GM19397 (cell line): ENCODE measurements at regions not wholly inside any gene's neighbourhood (a gene's known extent, or its start where the extent isn't known, plus 50 kb on each side); places are given as distances from the start of the nearest gene placed in this dataset.
A peak's percentile ranks its signal among the peaks of the same experiment; 100 is the strongest.

Experiments used
- ATAC-seq: cut with Tn5 transposase; IDR thresholded peaks from one replicate; pipeline ENCODE4 v1.9.1; 2021; ENCODE audit warnings: mild to moderate bottlenecking, moderate library complexity; ENCODE audit not compliant: unreplicated experiment

- no peak for ATAC-seq
Measured at GRCh38 chr5:90135779-90136378, 273.7 kb downstream of the CETN3 start.

GRCh38 chr5:90134892-90135291 lies 274.7 kb downstream of the CETN3 start:
- ATAC-seq, result no peak

- no peak for ATAC-seq
Measured at GRCh38 chr5:90134381-90134780, 275.2 kb downstream of the CETN3 start.

- ATAC-seq, result no peak
Measured at GRCh38 chr5:90133941-90134340, 275.6 kb downstream of the CETN3 start.

- ATAC-seq, result peak; percentile 72
Measured at GRCh38 chr5:90131383-90132133, 278.0 kb downstream of the CETN3 start.

- no peak for ATAC-seq
Measured at GRCh38 chr5:90128551-90128950, 281.0 kb downstream of the CETN3 start.

- no peak for ATAC-seq
Measured at GRCh38 chr5:90119531-90119971, 290.0 kb downstream of the CETN3 start.

- ATAC-seq, result no peak
Measured at GRCh38 chr5:90117005-90117404, 292.6 kb downstream of the CETN3 start.

GRCh38 chr5:90113108-90113507 lies 296.4 kb downstream of the CETN3 start:
- no peak for ATAC-seq

- no peak for ATAC-seq
Measured at GRCh38 chr5:90112033-90112692, 297.4 kb downstream of the CETN3 start.

GRCh38 chr5:90111364-90112032 lies 298.1 kb downstream of the CETN3 start:
- ATAC-seq, result no peak

GRCh38 chr5:90109285-90109684 lies 300.3 kb downstream of the CETN3 start:
- no peak for ATAC-seq

- no peak for ATAC-seq
Measured at GRCh38 chr5:90099099-90099498, 310.5 kb downstream of the CETN3 start.

GRCh38 chr5:90097082-90097477 lies 312.5 kb downstream of the CETN3 start:
- no peak for ATAC-seq

- ATAC-seq, result no peak
Measured at GRCh38 chr5:90096415-90097081, 313.0 kb downstream of the CETN3 start.

GRCh38 chr5:90095292-90096060 lies 314.1 kb downstream of the CETN3 start:
- no peak for ATAC-seq

GRCh38 chr5:90093751-90094485 lies 315.6 kb downstream of the CETN3 start:
- no peak for ATAC-seq

GRCh38 chr5:90092734-90093133 lies 316.8 kb downstream of the CETN3 start:
- ATAC-seq, result no peak

- ATAC-seq, result no peak
Measured at GRCh38 chr5:90084342-90084741, 325.2 kb downstream of the CETN3 start.
